NCI-H774 (cell line): ENCODE measurements at regions not wholly inside any gene's neighbourhood (a gene's known extent, or its start where the extent isn't known, plus 50 kb on each side); places are given as distances from the start of the nearest gene placed in this dataset.

Experiments used
- DNase-seq: peaks from one replicate; lab custom pipeline; 2025; lab: John Stamatoyannopoulos, UW

DNA sequence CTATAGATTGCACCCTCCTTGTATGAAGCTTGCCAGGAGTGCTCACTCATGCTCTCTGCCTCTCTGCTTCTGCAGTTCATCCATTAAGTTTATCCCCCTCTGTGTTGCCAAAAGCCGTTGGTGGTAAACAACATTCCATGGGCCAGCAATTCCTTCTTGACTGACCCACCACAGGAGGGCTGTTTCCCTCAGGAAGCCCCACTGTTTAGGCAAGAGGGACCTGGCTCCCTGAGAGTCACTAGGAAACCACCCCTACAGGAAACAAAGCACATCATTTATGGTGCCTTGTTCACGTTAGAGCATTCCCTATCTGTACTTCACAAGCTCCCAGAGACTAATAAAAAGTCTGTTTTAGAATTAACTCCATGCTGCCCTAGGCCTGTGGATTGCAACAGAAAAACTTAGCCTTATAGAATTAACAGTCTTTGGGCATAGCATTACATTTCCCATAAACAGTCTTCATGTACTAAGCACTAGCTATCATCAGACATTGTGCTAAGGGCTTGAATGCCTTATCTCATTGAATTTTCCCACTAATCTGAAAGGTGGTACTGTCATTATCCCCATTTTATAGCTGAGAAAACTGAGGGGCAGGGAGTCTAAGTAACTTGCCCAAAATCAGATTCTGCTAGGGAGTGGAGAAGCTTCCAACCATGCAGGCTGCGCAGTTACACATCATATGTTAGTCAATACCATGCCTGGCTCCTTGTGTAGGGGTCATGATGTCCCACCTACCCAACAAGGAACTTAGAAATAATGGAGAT lies 149.9 kb downstream of the SHQ1 start:
- no peak for DNase-seq

DNA sequence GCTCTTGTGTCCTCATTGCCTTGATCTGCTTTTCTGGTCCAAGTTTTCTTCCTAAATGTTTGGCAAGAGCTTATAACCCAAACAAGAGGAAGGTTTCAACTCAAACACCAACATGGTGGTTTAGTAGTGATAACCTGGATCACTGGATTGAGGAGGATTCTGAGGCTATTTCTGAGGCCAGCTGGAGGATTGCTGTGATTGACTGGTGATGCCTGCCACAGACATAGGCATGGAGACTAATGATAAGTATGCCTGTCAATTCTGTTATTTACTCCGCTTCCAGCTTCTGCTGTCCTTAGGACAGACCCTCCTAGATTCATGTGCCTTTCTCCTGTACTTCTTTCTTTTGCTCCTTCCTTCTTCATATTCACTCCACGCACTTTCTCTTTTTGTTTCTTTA lies 150.5 kb downstream of the SHQ1 start:
- DNase-seq = no peak

DNA sequence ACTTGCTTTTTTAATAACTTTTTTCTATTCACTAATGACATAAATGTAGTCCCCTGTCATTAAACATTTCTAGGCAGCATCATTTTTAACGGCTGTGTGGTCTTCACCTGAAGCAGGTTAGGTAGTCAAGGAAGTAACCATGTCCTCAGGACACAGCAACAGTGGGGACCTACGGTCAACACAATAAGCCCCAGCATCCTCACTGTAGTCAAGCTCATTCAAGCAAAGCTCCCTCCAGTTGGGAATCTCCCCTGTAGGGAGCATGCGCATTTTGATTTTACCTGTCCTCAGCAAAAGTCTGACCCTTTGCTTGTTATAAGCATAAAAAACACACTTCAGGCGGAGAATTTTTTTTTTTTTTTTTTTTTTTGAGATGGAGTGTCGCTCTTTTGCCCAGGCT lies 151.4 kb downstream of the SHQ1 start:
- DNase-seq = no peak

DNA sequence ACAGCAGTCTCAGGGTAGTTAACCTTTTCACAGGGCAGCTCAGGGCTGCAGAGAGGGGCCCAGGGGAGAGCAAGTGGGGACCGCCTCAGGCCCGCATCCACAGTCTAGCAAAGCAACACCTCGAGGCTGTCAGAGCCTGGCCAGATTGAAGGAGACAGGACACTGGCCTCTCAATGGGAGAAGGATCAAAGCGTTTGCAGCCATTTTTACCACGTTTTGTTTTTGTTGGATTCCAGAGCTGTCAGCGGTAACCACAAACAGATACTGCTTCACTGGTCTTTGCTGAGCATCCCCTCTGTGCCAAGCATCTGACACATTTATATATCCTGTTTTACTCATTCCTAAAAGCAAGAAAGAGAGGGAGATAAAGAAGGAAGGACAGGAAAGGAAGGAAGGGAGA lies 153.8 kb downstream of the SHQ1 start:
- DNase-seq = no peak

DNA sequence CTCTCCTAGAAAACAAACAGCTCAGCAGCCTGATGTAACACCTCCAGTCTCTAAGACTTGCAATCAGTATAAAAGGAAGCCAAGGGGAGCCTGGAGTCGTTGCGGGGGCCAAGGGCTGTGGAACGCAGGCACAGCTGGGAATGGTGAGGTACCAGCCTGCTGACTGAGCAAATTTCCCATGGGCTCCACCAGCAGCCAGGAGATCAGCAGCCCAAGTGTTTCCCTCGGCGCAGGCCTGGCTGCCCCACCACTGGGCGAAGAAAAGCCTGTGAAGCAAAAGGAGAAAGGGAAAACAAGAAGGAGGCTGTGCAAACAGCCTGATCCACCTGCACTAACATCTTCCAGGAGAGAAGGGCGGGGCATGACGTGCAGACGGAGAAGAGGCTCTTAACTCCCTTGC lies 155.3 kb downstream of the SHQ1 start:
- no peak for DNase-seq

DNA sequence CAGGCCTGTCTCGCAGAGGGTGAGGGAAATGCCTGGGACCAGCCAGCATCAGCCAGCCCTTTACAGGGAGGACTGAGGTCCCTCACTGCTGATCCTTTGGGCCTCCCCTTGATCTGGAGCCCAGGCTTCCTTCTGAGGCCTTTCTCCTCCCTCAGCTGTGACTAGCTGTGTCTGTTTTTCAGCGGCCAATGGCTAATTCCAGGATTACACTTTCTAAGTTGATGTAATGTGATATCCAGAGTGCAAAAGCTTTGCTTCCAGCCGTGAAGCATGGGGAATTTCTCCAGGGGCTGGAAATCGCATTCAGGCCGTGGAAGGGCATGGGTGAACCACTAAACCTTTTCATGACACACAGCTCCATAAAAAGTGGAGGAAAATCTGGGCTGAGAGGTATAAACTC lies 157.6 kb downstream of the SHQ1 start:
- no peak for DNase-seq

DNA sequence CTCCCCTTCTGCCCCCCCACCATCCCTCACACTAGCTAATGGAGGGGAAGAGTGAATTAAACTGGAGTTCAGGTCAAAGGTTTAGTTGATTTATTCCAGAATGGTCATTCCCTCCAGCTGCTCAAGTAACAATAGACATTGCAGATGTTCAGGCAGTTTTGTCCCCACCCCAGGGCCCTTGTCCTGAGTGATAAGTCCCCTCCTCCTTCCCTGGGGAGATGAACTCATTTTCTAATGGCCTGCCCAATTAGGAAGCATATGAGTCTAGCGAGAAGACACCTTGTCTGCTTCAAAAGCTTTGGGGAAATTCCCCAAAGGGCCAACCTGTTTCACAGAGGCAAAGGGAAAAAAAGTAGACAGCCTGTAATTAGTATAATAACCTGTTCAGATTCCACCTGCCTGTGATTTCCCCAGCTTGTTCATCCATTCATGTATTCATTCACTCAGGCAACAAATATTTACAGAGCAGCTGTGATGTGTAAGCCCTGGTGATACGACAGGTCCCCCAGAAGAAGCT lies 165.3 kb downstream of the SHQ1 start:
- DNase-seq = peak; percentile 52

DNA sequence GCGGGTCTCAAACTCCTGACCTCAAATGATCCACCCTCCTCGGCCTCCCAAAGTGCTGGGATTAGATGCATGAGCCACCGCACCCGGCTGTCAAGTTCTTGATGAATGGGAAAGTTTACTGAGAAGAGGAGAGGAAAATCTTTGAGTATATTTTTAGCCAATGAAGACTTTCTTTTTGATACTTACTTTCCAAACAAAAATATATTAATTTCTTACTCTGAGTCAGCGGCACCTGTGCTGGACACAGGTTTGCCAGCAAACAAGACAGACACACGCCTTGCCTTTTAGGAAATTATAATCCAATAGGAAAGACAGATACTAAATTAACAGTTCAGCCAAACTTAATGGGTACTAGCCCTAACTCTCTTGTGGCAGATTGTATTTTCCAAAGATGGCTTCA lies 166.6 kb downstream of the SHQ1 start:
- no peak for DNase-seq

DNA sequence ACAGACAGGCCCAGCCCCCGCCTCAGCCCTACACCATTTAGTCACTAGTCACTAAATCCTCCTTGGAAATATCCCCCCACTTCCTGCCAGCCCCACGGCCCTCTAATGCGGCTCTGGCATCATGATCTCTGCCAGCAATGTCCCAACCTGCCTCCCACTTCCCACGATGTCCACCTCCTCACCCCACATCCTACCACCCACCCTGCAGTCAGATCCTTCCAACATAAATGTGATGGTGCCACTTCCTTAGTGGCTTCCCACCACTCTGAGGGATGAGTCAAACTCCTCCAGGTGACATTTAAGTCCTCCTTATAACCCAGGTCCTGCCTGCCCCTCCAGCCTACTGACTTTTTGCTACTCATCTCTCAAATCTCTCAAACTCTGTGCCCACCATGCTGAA lies 167.5 kb downstream of the SHQ1 start:
- no peak for DNase-seq

DNA sequence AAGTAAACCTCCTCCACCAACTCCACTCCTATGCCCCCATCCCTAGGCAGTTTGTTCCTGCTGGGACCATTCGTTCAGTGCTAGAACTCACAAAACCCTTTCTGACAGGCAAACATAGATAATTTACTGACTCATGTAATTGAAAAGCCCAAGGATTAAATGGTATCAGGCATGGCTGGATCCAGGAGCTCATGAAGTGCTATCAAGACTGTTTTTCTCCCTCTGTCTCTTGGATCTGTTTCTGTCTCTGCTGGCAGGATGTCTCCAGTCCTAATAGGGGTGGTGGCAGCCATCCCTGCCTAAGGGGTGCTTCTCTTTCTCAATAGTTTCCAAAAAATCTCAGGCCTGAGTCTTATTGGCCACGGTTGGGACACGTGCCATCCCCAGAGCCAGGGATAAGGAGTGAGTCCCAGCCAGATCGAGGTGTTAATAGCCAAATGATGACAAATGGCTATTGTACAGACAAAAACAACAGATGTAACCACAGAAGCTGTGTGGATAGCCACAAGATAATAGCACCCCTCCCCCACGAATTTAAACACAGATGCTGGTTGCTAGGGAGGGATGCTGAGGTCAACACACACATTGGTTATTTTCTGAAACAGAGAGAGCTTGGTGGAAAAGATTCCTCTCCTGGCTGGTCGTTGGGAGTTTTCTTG lies 168.6 kb downstream of the SHQ1 start:
- peak; percentile 43 for DNase-seq

DNA sequence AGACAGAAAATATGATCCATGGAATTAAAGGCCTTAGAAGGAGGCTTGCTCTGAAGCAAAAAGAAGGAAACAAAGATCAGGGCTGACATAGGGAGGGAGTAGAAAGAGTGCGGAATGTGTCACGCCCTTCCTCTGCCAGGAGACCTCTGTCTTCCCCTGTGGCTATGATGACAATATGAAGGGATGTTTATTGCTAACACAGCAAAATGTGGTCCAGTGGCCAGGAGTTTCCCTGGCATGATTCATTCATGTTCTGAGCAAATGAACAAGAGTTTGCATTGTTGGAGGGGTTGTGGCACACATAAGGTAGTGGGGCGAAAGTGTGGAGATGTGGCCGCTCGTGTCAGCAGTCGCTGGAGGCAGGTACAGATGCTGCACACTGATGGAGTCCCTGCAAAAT lies 169.4 kb downstream of the SHQ1 start:
- DNase-seq = no peak

DNA sequence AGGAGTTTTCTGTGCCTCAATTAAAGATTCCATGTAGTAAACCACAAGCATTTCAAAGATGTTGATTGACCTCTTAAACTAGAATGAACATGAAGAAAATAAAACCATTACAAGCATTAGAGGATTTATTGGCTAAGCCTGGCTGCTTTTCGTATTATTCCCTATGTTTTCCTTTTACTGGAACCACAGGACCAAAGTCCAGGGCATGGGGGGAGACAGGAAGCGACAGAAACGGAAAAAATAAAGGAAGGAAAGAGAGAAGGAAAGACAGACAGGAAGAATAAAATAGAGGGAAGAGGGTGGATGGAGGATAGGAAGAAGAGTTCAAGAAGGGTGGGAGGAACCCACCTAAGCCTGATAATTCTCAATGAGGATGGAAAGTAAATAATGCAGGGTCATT lies 169.9 kb downstream of the SHQ1 start:
- no peak for DNase-seq

DNA sequence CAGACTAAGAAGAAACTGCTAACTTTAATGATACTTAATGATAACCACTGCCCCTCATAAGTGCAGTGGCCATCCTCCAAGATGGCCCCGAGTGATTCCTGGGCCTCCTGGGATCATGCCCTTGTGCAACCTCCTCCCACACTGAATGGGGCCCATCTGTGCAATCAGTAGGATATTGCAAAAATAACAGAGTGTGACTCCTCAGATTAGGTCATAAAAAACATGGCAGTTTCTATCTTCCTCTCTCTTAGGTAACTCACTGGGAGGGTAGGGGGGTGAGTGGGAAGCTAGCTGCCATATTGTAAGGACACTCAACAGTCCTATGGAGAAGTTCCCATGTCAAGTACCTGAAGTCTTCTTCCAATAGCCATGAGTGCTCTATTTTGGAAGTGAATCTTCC lies 173.0 kb downstream of the SHQ1 start:
- no peak for DNase-seq

DNA sequence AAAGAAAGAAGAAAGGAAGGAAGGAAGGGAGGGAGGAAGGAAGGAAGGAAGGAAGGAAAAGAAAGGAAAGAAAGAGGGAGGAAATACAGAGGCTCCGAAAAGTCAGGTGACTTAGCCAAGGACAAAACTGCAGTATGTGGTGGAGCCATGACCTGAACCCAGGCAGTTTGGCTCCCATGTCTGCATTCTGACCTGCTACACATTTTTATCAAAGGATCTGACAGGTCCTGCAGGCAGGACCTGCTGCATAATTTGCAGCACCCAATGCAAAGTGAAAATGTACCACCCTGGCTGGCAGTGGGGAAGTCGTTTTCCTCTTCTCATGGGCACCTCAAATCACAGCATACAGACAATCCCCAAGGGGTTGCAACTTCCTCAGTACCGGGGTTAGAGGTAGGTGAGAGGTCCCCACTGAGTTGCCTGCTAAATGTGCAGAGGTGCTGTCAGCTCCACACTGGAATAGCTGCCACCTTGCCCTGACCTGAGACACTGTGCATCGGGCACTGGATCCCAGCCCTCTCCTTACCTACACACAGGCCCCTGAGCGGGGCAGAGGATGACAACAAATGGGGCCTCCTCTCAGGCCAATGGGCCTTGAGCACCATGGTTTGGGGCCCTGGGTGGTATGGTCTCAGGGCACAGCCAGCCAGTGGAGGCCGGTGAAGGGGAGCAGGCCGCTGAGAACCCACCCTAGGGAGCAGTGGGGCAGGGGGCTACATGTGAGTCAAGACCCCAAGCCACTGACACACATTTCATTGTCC lies 175.1 kb downstream of the SHQ1 start:
- DNase-seq = no peak

DNA sequence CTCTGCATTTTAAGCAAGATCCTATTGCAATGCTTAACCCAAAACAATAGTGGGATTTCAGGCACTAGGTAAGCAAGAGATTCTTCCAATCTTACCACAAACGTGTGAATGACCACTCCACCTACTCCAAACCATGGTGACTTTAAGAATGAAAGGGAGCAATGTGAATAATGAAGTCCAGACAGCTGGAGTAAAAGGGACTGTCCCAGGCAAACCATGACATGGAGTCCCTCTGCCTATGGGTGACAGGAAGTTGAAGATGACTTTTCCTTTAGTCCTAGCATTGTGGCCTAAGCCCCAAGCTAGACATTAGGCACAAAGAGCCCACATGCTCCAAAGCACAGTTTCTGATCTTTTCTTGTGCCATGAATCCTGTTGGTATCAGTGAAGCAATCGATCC lies 179.0 kb downstream of the SHQ1 start:
- DNase-seq = no peak

DNA sequence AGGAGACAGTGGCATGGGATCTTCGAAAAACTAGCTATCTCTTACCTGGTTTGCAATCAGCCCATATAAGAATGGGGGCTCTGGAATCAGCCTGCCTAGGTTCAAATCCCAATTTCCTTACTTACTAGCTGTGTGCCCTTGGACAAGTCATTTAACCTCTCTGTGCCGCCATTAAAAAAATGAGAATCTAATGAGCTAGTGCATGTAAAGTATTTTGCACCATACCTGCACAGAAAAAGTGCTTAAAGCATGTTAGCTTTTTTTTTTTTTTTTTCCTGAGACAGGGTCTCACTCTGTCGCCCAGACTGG lies 181.8 kb downstream of the SHQ1 start:
- DNase-seq = no peak

DNA sequence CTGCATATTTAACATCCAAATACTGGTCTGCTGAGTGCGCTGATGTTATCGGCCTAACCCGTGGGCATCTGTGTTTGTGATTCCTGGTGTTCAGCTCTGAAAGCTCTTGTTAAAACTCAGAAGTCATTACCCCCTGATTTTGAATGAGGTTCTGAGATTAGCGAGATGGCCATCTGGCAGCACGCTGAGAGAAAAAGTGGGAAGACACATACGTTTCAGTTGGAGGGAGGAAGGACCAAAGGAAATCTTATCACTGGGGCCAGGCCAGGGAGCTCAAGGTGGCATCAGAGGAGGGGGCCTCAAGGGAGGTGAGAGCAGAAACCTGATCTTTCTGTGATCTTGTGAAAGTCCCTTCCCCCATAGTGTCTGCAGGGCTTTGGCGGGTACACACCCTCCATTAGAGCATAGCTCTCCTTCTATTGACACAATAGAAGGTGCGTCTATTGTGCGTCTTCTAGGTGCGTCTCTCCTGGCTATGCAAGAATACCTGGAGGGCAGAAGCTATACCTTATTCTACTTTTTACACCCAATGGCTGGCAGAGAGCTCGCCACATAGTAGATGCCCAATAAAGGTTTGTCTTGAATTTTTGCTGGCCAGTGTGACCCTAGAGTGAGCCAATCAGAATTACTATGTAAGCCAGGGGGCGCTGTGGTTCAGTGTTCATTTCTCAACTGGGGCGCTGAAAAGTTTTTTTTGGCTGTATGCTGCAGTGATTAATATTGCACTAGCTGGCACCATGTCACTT lies 182.4 kb downstream of the SHQ1 start:
- DNase-seq = no peak

DNA sequence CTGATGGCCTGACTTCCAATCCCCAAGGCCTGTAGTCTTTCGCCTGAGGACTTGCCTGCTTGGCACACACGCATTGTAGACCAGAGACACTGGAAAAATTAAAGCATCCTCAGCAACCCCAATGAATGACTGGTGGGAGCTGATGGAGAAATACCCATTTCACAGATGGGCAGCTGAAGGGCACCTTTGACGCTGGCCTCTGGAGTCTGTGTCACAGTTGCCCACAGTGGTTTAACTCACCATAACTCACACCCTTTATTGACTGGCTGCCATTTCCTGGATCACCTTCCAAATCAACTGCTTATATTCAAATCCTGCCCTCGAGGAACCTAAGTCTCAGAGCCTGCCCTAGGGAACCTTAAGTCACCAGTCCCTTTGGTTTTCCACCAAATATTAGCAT lies 183.1 kb downstream of the SHQ1 start:
- DNase-seq = no peak

DNA sequence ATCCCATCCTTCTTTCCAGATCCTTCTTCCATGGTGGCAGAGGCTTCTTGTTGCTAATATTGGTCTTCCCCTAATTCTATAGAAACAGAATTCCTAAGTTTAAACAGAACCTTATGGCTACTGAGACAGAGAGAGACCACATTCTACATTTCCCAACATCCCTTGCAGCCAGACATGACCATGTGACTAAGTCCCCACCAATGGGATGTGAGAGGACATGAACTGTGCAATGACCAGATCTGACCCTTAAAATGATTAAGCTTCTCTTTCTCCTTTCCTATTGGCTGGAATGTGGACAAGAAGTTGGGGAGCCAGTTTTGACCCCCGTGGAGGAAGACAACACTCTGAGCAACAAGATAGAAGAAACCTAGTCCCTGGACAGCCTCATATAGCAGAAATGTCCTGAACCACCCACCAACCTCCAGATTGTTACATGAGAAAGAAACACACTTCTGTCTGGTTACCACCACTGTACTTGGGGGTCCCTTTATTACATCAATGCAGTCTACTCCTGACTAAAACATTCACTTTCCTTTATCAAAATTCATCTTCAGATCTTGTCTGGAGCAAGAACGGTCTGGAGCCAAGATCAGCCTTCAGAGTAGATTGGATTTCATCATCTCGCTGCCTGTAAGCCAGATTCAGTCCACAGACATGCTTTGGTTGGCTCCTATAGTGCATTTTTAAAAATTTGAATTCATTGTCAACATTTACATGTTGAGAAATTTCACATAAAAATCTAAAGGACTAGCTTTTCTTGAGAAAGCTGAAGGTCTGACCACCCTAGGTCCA lies 183.9 kb downstream of the SHQ1 start:
- no peak for DNase-seq

DNA sequence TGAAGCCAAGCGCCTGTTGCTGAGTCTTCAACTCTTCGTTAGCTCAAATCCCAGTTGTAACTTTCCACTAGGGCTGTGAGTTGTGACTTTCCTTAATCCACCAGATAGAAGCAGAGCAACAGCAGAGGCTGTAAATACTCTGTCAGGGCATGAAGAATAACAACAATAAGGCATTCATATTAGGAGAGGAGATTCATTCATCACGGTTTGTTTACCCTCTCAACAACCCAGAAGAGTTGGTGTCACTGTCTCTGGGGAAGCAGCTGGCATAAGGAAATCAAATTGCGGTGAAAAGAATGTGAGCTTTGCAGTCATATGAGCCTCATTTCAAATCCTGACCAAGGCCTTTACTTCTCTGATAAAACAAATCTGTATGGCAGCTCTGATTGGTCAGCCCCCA lies 184.8 kb downstream of the SHQ1 start:
- no peak for DNase-seq

DNA sequence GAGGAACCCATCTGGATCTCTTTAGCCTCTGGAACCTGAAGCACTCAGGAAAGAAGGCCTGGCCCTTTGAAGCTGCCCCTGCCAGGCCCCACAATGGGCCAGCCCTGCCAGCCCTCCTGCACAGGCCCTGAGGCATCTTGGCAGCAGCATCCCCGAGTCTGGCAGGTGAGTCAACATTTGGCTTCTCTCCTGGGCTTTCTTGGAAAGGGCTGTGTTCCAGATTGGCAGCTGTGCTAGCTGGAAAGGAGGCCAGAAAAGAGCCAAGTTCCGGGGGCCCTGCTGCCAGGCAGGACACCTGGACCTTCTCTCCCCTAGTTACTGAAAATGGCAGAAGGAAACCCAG lies 187.2 kb downstream of the SHQ1 start:
- peak; percentile 8 for DNase-seq
